CD4-positive, alpha-beta memory T cell (primary cell): ENCODE measurements at regions not wholly inside any gene's neighbourhood (a gene's known extent, or its start where the extent isn't known, plus 50 kb on each side); places are given as distances from the start of the nearest gene placed in this dataset.

Experiments used
- CTCF ChIA-PET: fragments of 350-600 bp; sonication (Branson Sonifier 250); formaldehyde crosslinking; loops from one replicate; lab custom pipeline; 2021; ENCODE audit warnings: inconsistent platforms; ENCODE audit not compliant: partially characterized antibody; lab: Charles Lee
- POLR2A ChIA-PET: fragments of 350-600 bp; sonication (Branson Sonifier 250); formaldehyde crosslinking; loops from one replicate; lab custom pipeline; 2021; ENCODE audit not compliant: partially characterized antibody; lab: Charles Lee
- DNase-seq, 5 donors: peaks; one replicate each; pipeline versions ENCODE4 v3.0.0 to v3.0.0-alpha.2; 2020 to 2022; ENCODE audit warnings: mixed read lengths in 1 of 5
- H3K27ac ChIP-seq: one replicate; pipeline ENCODE4 v1.7.0; 2013; ENCODE audit warnings: low read depth, low read length
- H3K27me3 ChIP-seq: 2 replicates; pipeline ENCODE4 v1.7.0; 2013; ENCODE audit warnings: mild to moderate bottlenecking, low read length, moderate library complexity; ENCODE audit not compliant: insufficient read depth
- H3K36me3 ChIP-seq: 2 replicates; pipeline ENCODE4 v1.7.0; 2013; ENCODE audit warnings: mild to moderate bottlenecking, low read length, moderate library complexity; ENCODE audit not compliant: insufficient read depth
- H3K4me1 ChIP-seq: 2 replicates; pipeline ENCODE4 v1.7.0; 2013; ENCODE audit warnings: mild to moderate bottlenecking, low read length, moderate library complexity; ENCODE audit not compliant: insufficient read depth
- H3K4me3 ChIP-seq, 2 donors: one replicate each; pipeline ENCODE4 v1.7.0; 2013; ENCODE audit warnings: low read length in 2 of 2, mild to moderate bottlenecking in 1 of 2
- H3K9me3 ChIP-seq, 2 donors: one replicate each; pipeline ENCODE4 v1.7.0; 2013; ENCODE audit warnings: low read length in 2 of 2, control low read depth in 1 of 2; ENCODE audit not compliant: control insufficient read depth in 1 of 2
- H3K27ac Mint-ChIP-seq, 7 donors: one replicate each; pipeline ENCODE4 v1.8.0; 2020 to 2021; ENCODE audit warnings: mixed read lengths in 7 of 7, mild to moderate bottlenecking in 6 of 7, inconsistent platforms in 3 of 7, moderate library complexity in 3 of 7
- H3K27me3 Mint-ChIP-seq, 2 donors: one replicate each; pipeline ENCODE4 v1.8.0; 2020 to 2021; ENCODE audit warnings: mixed read lengths in 2 of 2
- H3K36me3 Mint-ChIP-seq, 2 donors: one replicate each; pipeline ENCODE4 v1.8.0; 2020 to 2021; ENCODE audit warnings: mixed read lengths in 2 of 2, inconsistent platforms in 1 of 2, mild to moderate bottlenecking in 1 of 2
- H3K4me1 Mint-ChIP-seq, 4 donors: one replicate each; pipeline ENCODE4 v1.8.0; 2020 to 2021; ENCODE audit warnings: mixed read lengths in 4 of 4, mild to moderate bottlenecking in 1 of 4
- H3K4me3 Mint-ChIP-seq, 8 donors: one replicate each; pipeline ENCODE4 v1.8.0; 2020 to 2021; ENCODE audit warnings: mixed read lengths in 8 of 8, mild to moderate bottlenecking in 7 of 8, moderate library complexity in 6 of 8, inconsistent platforms in 3 of 8
- H3K9me3 Mint-ChIP-seq, 8 donors: one replicate each; pipeline ENCODE4 v1.8.0; 2020 to 2021; ENCODE audit warnings: mixed read lengths in 8 of 8, mild to moderate bottlenecking in 5 of 8, inconsistent platforms in 3 of 8, moderate library complexity in 1 of 8
- intact Hi-C: fragments of 100-400 bp; cut with micrococcal nuclease; formaldehyde crosslinking; loops from one replicate; pipeline ENCODE4 v1.15.1; 2023
- microRNA-seq: library from miRNA; unstranded; fragments of <30 nt; microRNA quantifications from one replicate; pipeline ENCODE4 v1.2.0, GENCODE V29; 2021; ENCODE audit warnings: borderline replicate concordance, borderline number of aligned reads, borderline microRNAs expressed, mixed read lengths

- H3K4me1 Mint-ChIP-seq: peaks cover 8 to 52% (median 29%) of the 10 kb centered on the region in 4 donors
- CTCF ChIA-PET: interaction anchor here (1.3 to 2.2 kb wide), 4 partner anchors 8 to 270 kb away, joined by 4 to 8 read pairs (median 6); no protein-coding TSS in a partner anchor
- no peak for DNase-seq
- no peak overlapping the region for H3K4me3 ChIP-seq
- peak overlapping the region in 1 of 7 donors; percentile 78 for H3K27ac Mint-ChIP-seq
- no peaks in the 10 kb centered on the region for H3K27me3 ChIP-seq
- H3K4me3 Mint-ChIP-seq: no peak overlapping the region
- no peaks in the 10 kb centered on the region for H3K36me3 Mint-ChIP-seq
- POLR2A ChIA-PET: interaction anchor here (1.3 to 3.2 kb wide), 4 partner anchors 52 to 102 kb away, joined by 6 to 19 read pairs (median 8); partner anchors contain the start of genes CBX3 and NFE2L3
- no peaks in the 10 kb centered on the region for H3K27me3 Mint-ChIP-seq
- no peaks in the 10 kb centered on the region for H3K9me3 Mint-ChIP-seq
- H3K36me3 ChIP-seq: no peaks in the 10 kb centered on the region
- H3K9me3 ChIP-seq: no peaks in the 10 kb centered on the region
- intact Hi-C loops: loop anchor here (10.0 kb wide), 2 partner anchors 406 to 1066 kb away; partner anchors contain the start of gene HOXA9
- H3K27ac ChIP-seq: no peak overlapping the region
- peaks cover 36% of the 10 kb centered on the region for H3K4me1 ChIP-seq
Measured at GRCh38 chr7:26099236-26099635, 52.8 kb upstream of the NFE2L3 start.

GRCh38 chr7:26100406-26101339 lies 51.3 kb upstream of the NFE2L3 start:
- H3K27me3 Mint-ChIP-seq: no peaks in the 10 kb centered on the region
- intact Hi-C loops: no loop called here
- no peak overlapping the region for H3K4me3 ChIP-seq
- H3K36me3 Mint-ChIP-seq: no peaks in the 10 kb centered on the region
- no peaks in the 10 kb centered on the region for H3K9me3 ChIP-seq
- peak overlapping the region in 1 of 8 donors; percentile 22 for H3K4me3 Mint-ChIP-seq
- peaks cover 36% of the 10 kb centered on the region for H3K4me1 ChIP-seq
- no peak overlapping the region for H3K27ac Mint-ChIP-seq
- CTCF ChIA-PET: interaction anchor here (2.1 to 2.6 kb wide), 2 partner anchors 10 kb away, joined by 6 to 13 read pairs; no protein-coding TSS in a partner anchor
- H3K36me3 ChIP-seq: no peaks in the 10 kb centered on the region
- POLR2A ChIA-PET: no interaction called here
- DNase-seq: no peak
- H3K27ac ChIP-seq: no peak overlapping the region
- H3K4me1 Mint-ChIP-seq: peaks cover 8 to 52% (median 29%) of the 10 kb centered on the region in 4 donors
- H3K9me3 Mint-ChIP-seq: no peaks in the 10 kb centered on the region
- no peaks in the 10 kb centered on the region for H3K27me3 ChIP-seq

- Mint-ChIP-seq H3K27ac (peak overlapping the region in 3 of 7 donors; percentile 28 to 57 (median 48)), H3K4me1 (peaks cover 9 to 45% (median 27%) of the 10 kb centered on the region in 4 donors), H3K27me3 (no peaks in the 10 kb centered on the region), H3K4me3 (peak overlapping the region in 7 of 8 donors; percentile 16 to 67 (median 46)), H3K9me3 (no peaks in the 10 kb centered on the region), H3K36me3 (no peaks in the 10 kb centered on the region)
- H3K27me3 ChIP-seq: no peaks in the 10 kb centered on the region
- no peak overlapping the region for H3K4me3 ChIP-seq
- no peak for DNase-seq
- CTCF ChIA-PET: interaction anchor here (2.6 kb wide), 1 partner anchor 11 kb away, joined by 13 read pairs; no protein-coding TSS in a partner anchor
- intact Hi-C loops: no loop called here
- peaks cover 38% of the 10 kb centered on the region for H3K4me1 ChIP-seq
- H3K36me3 ChIP-seq: no peaks in the 10 kb centered on the region
- no peaks in the 10 kb centered on the region for H3K9me3 ChIP-seq
- POLR2A ChIA-PET: no interaction called here
- H3K27ac ChIP-seq: no peak overlapping the region
Measured at GRCh38 chr7:26101361-26102151, 50.4 kb upstream of the NFE2L3 start.

- H3K27ac Mint-ChIP-seq: peak overlapping the region in 2 of 7 donors; percentile 47 to 60
- no peak for DNase-seq
- peaks cover 0 to 2% (median 0%) of the 10 kb centered on the region in 8 donors for H3K9me3 Mint-ChIP-seq
- intact Hi-C loops: no loop called here
- H3K4me3 ChIP-seq: no peak overlapping the region
- ChIA-PET POLR2A (no interaction called here), CTCF (interaction anchor here (2.6 kb wide), 1 partner anchor 12 kb away, joined by 13 read pairs; no protein-coding TSS in a partner anchor)
- no peaks in the 10 kb centered on the region for H3K36me3 ChIP-seq
- H3K27ac ChIP-seq: no peak overlapping the region
- no peaks in the 10 kb centered on the region for H3K27me3 ChIP-seq
- peak overlapping the region in 1 of 8 donors; percentile 18 for H3K4me3 Mint-ChIP-seq
- no peaks in the 10 kb centered on the region for H3K9me3 ChIP-seq
- H3K4me1 Mint-ChIP-seq: peaks cover 4 to 39% (median 21%) of the 10 kb centered on the region in 4 donors
- H3K36me3 Mint-ChIP-seq: no peaks in the 10 kb centered on the region
- peaks cover 32% of the 10 kb centered on the region for H3K4me1 ChIP-seq
- H3K27me3 Mint-ChIP-seq: no peaks in the 10 kb centered on the region
Measured at GRCh38 chr7:26102176-26102575, 49.8 kb upstream of the NFE2L3 start.

Small RNAs in the stretch of these regions (microRNA-seq; reads per million reads assigned to microRNA genes)
- 95.1 reads per million, percentile 68 among the genes with 10 or more reads in this experiment for gene MIR148A
